Fibroblast of skin of scalp (primary cell): ENCODE measurements at regions not wholly inside any gene's neighbourhood (a gene's known extent, or its start where the extent isn't known, plus 50 kb on each side); places are given as distances from the start of the nearest gene placed in this dataset.

Experiments
- DNase-seq: peaks from one replicate; pipeline ENCODE4 v3.0.0-alpha.2; 2013

DNA sequence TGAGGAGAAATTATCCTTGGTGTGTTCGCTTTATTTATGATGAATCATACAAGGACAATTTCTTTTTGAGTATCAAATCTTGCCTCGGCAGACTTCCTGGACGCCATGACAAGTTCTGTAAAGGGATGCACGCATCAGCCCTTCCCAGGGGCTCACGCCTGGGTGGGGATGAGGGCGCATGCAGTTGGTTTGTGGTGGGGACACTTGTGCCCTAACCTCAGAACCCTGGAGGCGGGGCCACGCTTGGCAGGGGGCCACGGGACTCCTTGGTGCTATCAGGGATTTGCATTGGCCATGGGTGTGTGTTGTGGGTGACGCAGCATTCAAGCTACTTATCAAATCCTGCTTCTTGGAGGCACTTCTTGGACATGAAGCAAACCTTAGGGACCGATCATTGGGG is 143.8 kb upstream of the RTL1 start:
- no peak for DNase-seq

DNA sequence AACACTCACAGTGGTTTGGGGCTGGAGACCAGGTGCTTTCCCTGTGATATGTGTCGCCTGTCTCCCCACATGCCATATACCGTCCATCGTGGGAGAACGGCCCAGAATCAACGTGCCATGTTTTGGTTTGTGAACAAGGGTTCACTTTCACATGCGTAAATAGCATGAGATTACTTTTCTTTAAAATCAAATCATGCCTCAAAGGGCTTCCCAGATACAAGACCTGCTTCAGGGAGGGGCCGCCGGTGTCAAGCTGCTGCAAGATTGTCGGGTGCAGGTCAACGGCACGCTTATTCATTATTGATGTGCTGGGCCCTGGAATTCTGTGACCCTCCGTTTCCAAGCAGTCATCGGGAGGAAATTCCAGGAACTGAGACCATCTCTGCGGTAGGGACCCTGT is 145.2 kb upstream of the RTL1 start:
- DNase-seq, result no peak

DNA sequence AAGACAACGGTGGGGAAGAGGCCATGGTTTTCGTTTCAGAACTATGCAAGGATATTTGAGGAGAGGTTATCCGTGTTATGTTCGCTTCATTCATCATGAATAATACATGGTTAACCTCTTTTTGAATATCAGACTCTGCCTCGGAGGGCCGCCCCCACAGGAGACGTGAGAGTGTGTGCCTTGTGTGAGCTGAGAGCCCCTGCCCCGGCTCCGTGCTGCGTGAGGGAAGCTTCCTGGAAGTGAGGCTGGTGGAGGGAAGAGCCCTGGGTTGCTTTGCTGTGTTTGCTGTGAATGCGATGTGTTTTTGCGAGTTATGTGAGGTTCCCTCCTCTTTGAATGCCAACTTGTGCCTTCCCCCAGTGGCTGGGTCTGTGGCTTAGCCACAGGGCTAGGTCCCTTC is 146.0 kb upstream of the RTL1 start:
- DNase-seq, result no peak

DNA sequence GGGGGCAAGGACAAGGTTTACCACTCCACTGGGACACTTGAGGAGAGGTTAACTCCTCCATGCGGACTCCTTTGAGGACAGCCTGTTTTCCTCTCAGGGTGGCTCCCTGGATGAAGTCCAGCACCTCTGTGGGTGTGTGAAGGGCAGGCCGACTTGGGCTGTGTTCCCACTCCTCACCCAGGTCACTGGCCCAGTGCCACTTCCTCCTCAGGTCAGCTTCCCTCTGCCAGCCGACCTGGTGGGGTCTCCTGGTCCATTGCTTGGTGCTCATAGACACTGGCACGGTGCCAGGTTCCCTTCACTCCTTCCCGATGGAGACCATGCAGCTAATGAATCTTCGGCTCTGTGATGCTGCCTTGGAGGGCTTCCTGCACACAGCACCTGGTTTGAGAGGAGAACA is 146.4 kb upstream of the RTL1 start:
- no peak for DNase-seq

GRCh38 chr14:101050901-101051490 is 147.5 kb upstream of the RTL1 start:
- no peak for DNase-seq

DNA sequence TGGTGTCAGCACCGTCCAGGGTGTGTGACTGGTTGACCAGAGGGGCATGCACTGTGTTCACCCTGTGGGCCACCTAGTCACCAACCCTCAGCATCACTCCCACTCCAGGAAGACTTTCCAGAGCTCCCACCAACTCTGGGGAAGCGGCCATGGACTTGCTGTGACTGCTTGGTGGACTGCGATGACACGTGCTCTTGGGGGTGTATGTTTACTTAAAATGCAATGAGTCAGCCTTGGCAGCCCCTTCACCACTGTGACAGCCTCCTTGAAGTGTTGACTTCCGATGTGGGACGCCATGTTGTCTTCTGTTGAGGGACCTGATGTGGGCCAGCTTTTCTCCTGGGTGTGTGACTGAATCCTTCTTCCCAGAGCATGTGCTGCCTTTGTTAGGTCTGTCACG is 151.1 kb upstream of the RTL1 start:
- DNase-seq, result no peak

GRCh38 chr14:101055106-101055662 is 151.7 kb upstream of the RTL1 start:
- DNase-seq, result no peak

- no peak for DNase-seq
Observed at GRCh38 chr14:101055776-101056374, 152.4 kb upstream of the RTL1 start.

DNA sequence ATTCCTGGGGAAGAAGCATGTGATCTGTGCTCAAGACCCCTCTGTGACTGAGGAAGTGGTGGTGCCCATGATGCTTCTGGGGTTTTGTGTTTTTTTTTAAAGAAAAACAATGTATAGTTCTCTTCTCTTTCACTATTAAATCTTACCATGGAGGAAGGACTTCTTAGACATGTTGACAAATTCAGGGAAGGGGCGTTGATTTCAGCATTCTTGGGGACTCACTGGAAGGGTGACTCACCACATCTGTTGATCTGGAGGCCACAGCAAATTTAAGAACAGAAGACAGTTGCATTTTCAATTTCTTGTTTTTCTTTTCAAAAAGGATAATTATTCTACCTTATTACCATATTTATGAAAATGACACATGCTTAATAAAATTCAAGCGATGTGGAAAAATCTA is 152.9 kb upstream of the RTL1 start:
- DNase-seq, result no peak

DNA sequence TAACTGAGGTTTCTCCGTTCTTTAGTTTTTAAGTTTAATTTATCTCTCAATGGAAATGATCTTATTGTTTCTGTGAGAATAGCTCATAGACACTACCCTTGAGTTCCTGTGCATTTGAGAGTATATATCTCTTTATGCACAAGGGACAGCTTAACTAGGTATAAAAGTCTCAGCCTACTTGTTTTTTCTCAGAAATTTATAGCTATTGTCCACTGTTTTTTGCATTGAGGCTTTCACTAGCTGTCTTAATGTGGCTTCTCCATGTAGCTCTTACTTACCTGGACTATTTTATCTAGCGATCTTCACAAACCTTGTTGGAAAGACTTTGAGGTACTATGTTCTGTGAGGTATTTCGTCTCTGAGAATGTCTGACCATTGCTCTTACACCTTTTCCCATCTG is 153.9 kb upstream of the RTL1 start:
- DNase-seq, result no peak

DNA sequence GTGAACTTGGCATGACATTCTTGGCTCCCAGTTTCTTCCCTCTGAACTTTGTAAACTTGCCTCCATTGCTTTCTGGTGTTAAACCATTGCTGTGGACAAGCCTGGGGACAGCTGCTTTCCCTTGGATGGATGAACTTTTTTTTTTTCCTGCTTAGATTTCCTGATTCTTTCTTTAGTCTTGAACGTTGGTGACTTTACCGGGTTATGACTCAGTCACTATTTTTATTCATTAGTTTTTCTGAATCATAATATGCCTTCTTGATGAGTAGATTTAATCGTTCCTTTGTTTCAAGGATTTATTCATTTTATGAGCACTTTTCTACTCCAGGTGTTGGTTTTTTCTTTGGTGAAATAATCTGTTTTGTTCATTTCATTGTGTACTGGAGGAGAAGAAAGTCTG is 155.0 kb upstream of the RTL1 start:
- DNase-seq, result no peak

DNA sequence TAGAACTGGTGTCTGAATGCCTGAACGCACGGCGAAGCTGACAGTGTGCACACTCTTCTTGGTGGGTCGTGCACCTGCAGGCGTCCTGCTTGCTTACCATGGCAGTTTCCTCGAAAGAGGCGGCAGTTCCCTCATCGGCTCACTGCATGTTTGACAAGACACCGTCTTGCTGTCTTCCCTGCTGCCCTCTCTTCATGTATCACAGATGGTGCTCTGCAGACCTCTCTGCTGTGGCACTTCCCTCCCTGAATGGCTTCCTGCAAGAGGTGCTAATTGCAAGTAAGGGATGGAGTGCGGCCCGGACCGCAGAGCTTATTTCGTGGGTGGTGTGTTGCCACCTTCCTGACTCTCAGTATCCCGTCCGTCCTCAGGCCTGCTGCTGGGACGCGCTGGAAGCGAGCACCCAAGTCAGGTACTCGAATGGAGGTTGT is 156.7 kb upstream of the RTL1 start:
- no peak for DNase-seq

- no peak for DNase-seq
Observed at GRCh38 chr14:101061411-101062064, 158.0 kb upstream of the RTL1 start.

GRCh38 chr14:101062065-101062450 is 158.5 kb upstream of the RTL1 start:
- no peak for DNase-seq

GRCh38 chr14:101062601-101063000 is 159.1 kb upstream of the RTL1 start:
- no peak for DNase-seq

DNA sequence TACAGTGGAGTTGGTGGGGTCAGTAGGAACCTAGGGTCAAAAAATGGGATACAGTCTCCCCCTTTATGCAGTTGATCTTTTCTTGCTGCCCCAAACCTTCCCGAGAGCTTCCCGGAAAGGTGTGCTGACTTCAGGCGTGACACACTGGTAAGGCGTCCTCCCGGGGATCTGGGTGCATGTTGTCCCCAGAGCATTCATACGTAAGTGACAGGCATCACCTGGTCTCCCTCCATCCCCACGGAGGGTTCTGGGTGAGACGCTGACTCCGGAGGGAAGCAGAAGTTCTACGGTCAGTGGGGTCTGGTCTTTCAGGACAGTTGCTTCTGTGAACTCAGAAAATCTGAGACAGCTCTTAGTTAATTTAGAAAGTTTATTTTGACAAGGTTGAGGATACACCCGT is 159.6 kb upstream of the RTL1 start:
- DNase-seq, result no peak

- DNase-seq, result no peak
Observed at GRCh38 chr14:101064121-101064661, 160.7 kb upstream of the RTL1 start.

DNA sequence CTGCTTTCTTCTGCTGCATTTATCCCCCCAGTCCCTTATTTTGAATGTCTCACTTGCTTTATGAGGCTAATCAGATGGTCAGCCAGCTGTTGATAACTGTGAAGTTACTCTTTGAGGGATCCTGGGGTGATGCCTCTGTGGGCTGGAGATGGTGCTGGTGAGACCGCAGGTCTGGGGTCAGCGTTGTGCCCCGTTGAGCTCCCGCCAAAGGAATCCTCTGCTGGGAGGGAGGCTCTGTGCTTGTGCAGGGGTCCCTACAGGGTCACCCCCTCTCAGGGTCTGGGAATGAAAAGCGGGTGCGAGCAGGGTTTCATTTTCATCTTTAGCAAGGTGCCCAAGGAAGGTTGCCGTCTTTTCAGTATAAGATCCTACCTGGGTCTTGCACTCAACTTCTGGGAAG is 161.2 kb upstream of the RTL1 start:
- DNase-seq, result no peak

DNA sequence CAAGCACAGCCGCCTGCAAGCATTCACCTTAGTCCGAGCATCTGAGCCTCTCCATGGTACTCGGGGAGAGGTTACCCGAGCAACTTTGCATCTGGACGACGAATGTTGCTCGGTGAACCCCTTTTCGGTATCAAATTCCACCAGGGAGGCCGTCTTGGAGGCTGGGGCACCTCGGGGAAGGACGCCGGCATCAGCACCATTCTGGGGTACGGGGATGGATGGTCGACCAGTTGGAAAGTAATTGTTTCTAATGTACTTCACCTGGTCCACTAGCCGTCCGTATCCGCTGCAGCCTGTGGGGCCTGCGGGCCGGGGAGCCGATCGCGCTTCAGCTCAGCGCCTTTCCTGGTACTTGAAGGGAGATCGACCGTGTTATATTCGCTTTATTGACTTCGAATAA is 161.7 kb upstream of the RTL1 start:
- DNase-seq, result no peak

DNA sequence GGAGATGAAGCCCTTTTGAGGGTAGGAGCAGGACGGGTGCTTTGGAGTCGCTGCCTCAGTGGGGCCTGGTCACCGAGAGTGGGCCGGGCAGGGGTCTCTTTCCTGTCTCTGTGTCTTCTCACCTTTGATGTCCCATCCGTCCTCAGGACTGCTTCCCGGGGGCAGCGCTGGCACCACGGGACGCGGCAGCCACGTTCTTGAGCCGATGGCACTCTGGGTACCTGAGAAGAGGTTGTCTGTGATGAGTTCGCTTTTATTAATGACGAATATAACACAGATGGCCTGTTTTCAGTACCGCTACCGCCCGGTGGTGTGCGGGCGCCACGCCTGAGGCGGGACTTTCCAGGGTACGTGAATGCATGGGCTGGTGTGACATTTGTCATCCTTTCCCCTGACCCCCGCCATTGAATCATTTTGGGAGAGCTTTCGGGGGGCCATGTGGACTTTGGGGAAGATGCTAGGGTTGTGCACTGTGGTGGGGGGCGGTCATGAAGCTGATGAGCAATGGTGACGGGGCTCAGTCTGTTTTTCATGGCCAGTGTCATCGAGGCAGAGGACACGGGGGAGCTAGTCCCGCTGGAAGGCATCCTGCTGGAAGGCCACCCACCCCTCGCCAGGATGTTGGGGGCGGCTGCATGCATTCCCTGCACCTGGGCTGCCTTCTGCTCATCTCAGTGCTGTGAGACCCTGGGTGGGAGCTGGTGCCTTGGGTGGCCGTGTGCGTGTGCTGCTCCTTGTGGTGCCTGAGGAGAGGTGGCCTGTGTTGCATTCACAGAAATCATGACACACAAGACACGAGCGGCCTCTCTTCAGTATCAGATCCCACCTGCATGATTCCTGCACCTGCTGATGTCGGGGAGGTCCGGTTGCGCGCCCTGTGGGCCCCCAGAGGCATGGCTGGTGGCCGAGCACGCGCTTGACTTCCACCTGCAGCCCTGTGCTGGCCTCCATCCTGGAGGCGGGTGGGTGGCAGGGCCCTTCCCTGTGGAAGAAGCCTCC is 162.5 kb upstream of the RTL1 start:
- DNase-seq, result no peak

GRCh38 chr14:101066826-101067510 is 163.4 kb upstream of the RTL1 start:
- DNase-seq, result no peak
